B cell (primary cell): ENCODE measurements at regions not wholly inside any gene's neighbourhood (a gene's known extent, or its start where the extent isn't known, plus 50 kb on each side); places are given as distances from the start of the nearest gene placed in this dataset.

Experiments used
- ATAC-seq: fragments of 200-7000 bp; cut with Tn5 transposase; one replicate; pipeline ENCODE4 v1.10.0; 2021; ENCODE audit warnings: low read depth, mild to moderate bottlenecking, moderate number of reproducible peaks, moderate library complexity
- CTCF ChIA-PET: fragments of 350-600 bp; sonication (Branson Sonifier 250); formaldehyde crosslinking; loops from one replicate; lab custom pipeline; 2021; ENCODE audit warnings: antibody characterized with exemption, inconsistent platforms; lab: Charles Lee
- POLR2A ChIA-PET: fragments of 350-600 bp; sonication (Branson Sonifier 250); formaldehyde crosslinking; loops from one replicate; lab custom pipeline; 2021; ENCODE audit warnings: antibody characterized with exemption; lab: Charles Lee
- DNase-seq: peaks from one replicate; pipeline ENCODE4 v3.0.0; 2013
- H2AFZ ChIP-seq: 2 replicates; pipeline ENCODE4 v1.6.1; 2012; ENCODE audit warnings: mild to moderate bottlenecking, low read depth, low read length; ENCODE audit not compliant: insufficient read depth, poor library complexity, severe bottlenecking
- H3K27ac ChIP-seq, 2 donors: 1 replicate in 1 of 2; 2 replicates in 1 of 2; pipeline ENCODE4 v1.5.1; 2012 to 2013; ENCODE audit warnings: low read length in 2 of 2, mild to moderate bottlenecking in 2 of 2, moderate library complexity in 1 of 2
- H3K27me3 ChIP-seq, 4 experiments: fragments of 200-600 bp in 1 of 4; sonication (generic) in 1 of 4; replicated peaks in 1 of 4; 1 replicate in 2 of 4; 2 replicates in 2 of 4; pipeline versions ENCODE4 v1.6.1 to v1.7.0; 2013 to 2016; ENCODE audit warnings: low read length in 3 of 4, mild to moderate bottlenecking in 2 of 4, mixed read lengths in 1 of 4, moderate library complexity in 1 of 4; ENCODE audit not compliant: insufficient read depth in 4 of 4, control insufficient read depth in 3 of 4; ENCODE audit errors: control extremely low read depth in 1 of 4
- H3K36me3 ChIP-seq, 2 experiments: replicated peaks in 1 of 2; 1 replicate in 1 of 2; 2 replicates in 1 of 2; pipeline versions ENCODE4 v1.6.1 to v1.7.1; 2013; ENCODE audit warnings: low read length in 1 of 2; ENCODE audit not compliant: insufficient read depth in 2 of 2, control insufficient read depth in 1 of 2; ENCODE audit errors: control extremely low read depth in 1 of 2, extremely low read depth in 1 of 2
- H3K4me1 ChIP-seq, 2 donors: fragments of 200-600 bp in 1 of 2; sonication (generic) in 1 of 2; 1 replicate in 1 of 2; 2 replicates in 1 of 2; pipeline versions ENCODE4 v1.5.1 to v1.6.1; 2013 to 2017; ENCODE audit warnings: low read length in 2 of 2; ENCODE audit not compliant: control insufficient read depth in 2 of 2, insufficient read depth in 2 of 2
- H3K4me2 ChIP-seq: replicated peaks from 2 replicates; pipeline ENCODE3; 2012; ENCODE audit warnings: mild to moderate bottlenecking, low read depth, low read length; ENCODE audit not compliant: poor library complexity, severe bottlenecking
- H3K4me3 ChIP-seq, 5 experiments: fragments of 200-600 bp in 1 of 5; sonication (generic) in 1 of 5; 1 replicate in 3 of 5; 2 replicates in 2 of 5; pipeline versions ENCODE4 v1.5.1 to v1.7.0; 2011 to 2016; ENCODE audit warnings: low read length in 4 of 5, mild to moderate bottlenecking in 4 of 5, low read depth in 2 of 5, control low read depth in 1 of 5, moderate library complexity in 1 of 5; ENCODE audit not compliant: insufficient read depth in 1 of 5; ENCODE audit errors: control extremely low read depth in 1 of 5, extremely low read depth in 1 of 5
- H3K79me2 ChIP-seq: fragments of 200-600 bp; sonication (generic); one replicate; pipeline ENCODE4 v1.6.0; 2016; ENCODE audit warnings: low read length; ENCODE audit not compliant: control insufficient read depth, insufficient read depth
- H3K9ac ChIP-seq: fragments of 200-600 bp; sonication (generic); 2 replicates; pipeline ENCODE4 v1.6.1; 2017; ENCODE audit warnings: mild to moderate bottlenecking, low read length, moderate library complexity
- H3K9me3 ChIP-seq, 3 donors: one replicate each; pipeline versions ENCODE4 v1.6.1 to v1.7.1; 2013; ENCODE audit warnings: low read length in 2 of 3; ENCODE audit not compliant: control insufficient read depth in 2 of 3, insufficient read depth in 1 of 3; ENCODE audit errors: control extremely low read depth in 1 of 3
- H4K20me1 ChIP-seq: 2 replicates; pipeline ENCODE4 v1.6.0; 2012; ENCODE audit warnings: mild to moderate bottlenecking, low read length; ENCODE audit not compliant: insufficient read depth, control insufficient read depth, poor library complexity, severe bottlenecking
- H3K27ac Mint-ChIP-seq: one replicate; pipeline ENCODE4 v1.8.0; 2021; ENCODE audit warnings: mixed read lengths
- H3K27me3 Mint-ChIP-seq: one replicate; pipeline ENCODE4 v1.8.0; 2021; ENCODE audit warnings: mixed read lengths
- H3K4me1 Mint-ChIP-seq: one replicate; pipeline ENCODE4 v1.8.0; 2021; ENCODE audit warnings: mixed read lengths
- H3K4me3 Mint-ChIP-seq: one replicate; pipeline ENCODE4 v1.8.0; 2021; ENCODE audit warnings: mixed read lengths
- H3K9me3 Mint-ChIP-seq: one replicate; pipeline ENCODE4 v1.8.0; 2022; ENCODE audit warnings: mixed read lengths; ENCODE audit not compliant: insufficient read depth
- CTCF ChIP-seq: fragments of 200-600 bp; IDR thresholded peaks from one replicate; pipeline ENCODE4 v1.8.0; 2022; ENCODE audit warnings: antibody characterized with exemption, mild to moderate bottlenecking
- EZH2 ChIP-seq: IDR thresholded peaks from 2 replicates; pipeline ENCODE4 v1.6.1; 2012; ENCODE audit warnings: borderline replicate concordance, low read depth, mild to moderate bottlenecking, moderate library complexity, low read length; ENCODE audit not compliant: insufficient read depth, poor library complexity, severe bottlenecking
- WGBS: methylation state at CpG from one replicate; pipeline ENCODE4 v1.1.5; 2013; ENCODE audit warnings: missing lambda C conversion rate; ENCODE audit not compliant: insufficient coverage; 5-methylcytosine and 5-hydroxymethylcytosine counted together
- intact Hi-C: fragments of 100-400 bp; cut with micrococcal nuclease; formaldehyde crosslinking; loops from one replicate; pipeline ENCODE4 v1.10.0; 2022

- ChIA-PET CTCF (no interaction called here), POLR2A (no interaction called here)
- Histone ChIP-seq H3K4me3 (no peak overlapping the region), H3K27me3 (no peaks in the 10 kb centered on the region), H3K4me1 (no peaks in the 10 kb centered on the region), H3K79me2 (no peaks in the 10 kb centered on the region), H3K9ac (no peak overlapping the region), H4K20me1 (no peaks in the 10 kb centered on the region), H3K9me3 (peaks cover 0 to 3% (median 2%) of the 10 kb centered on the region in 3 donors), H2AFZ (no peak overlapping the region), H3K36me3 (no peaks in the 10 kb centered on the region), H3K4me2 (no peak overlapping the region), H3K27ac (no peak overlapping the region)
- Mint-ChIP-seq H3K27ac (no peak overlapping the region), H3K9me3 (no peaks in the 10 kb centered on the region), H3K27me3 (no peaks in the 10 kb centered on the region), H3K4me3 (no peak overlapping the region), H3K4me1 (no peaks in the 10 kb centered on the region)
- intact Hi-C loops: no loop called here
- no peak for TF ChIP-seq EZH2
- TF ChIP-seq CTCF: no peak
- 100% methylated on average over 1 of the region's 2 CpGs for WGBS
- ATAC-seq (no peak), DNase-seq (no peak)
Measured at GRCh38 chr3:80696280-80696679, 928.5 kb upstream of the ROBO1 start.

- no CpG with 5 or more reads among the region's 2 CpGs for WGBS
- Histone ChIP-seq H3K4me3 (no peak overlapping the region), H2AFZ (no peak overlapping the region), H3K27me3 (no peaks in the 10 kb centered on the region), H3K9ac (no peak overlapping the region), H3K4me2 (no peak overlapping the region), H3K79me2 (no peaks in the 10 kb centered on the region), H3K27ac (no peak overlapping the region), H3K9me3 (peaks cover 0 to 3% (median 0%) of the 10 kb centered on the region in 3 donors), H3K4me1 (no peaks in the 10 kb centered on the region), H4K20me1 (no peaks in the 10 kb centered on the region), H3K36me3 (no peaks in the 10 kb centered on the region)
- TF ChIP-seq CTCF (no peak), EZH2 (no peak)
- ChIA-PET CTCF (no interaction called here), POLR2A (no interaction called here)
- no peaks in the 10 kb centered on the region for H3K4me1 Mint-ChIP-seq
- H3K9me3 Mint-ChIP-seq: no peaks in the 10 kb centered on the region
- H3K4me3 Mint-ChIP-seq: no peak overlapping the region
- H3K27me3 Mint-ChIP-seq: no peaks in the 10 kb centered on the region
- DNase-seq: no peak
- H3K27ac Mint-ChIP-seq: no peak overlapping the region
- no peak for ATAC-seq
- intact Hi-C loops: no loop called here
Measured at GRCh38 chr3:80688814-80689213, 921.0 kb upstream of the ROBO1 start.
